ENCODE measurements at regions not wholly inside any gene's neighbourhood (a gene's known extent, or its start where the extent isn't known, plus 50 kb on each side); places are given as distances from the start of the nearest gene placed in this dataset.

DNA sequence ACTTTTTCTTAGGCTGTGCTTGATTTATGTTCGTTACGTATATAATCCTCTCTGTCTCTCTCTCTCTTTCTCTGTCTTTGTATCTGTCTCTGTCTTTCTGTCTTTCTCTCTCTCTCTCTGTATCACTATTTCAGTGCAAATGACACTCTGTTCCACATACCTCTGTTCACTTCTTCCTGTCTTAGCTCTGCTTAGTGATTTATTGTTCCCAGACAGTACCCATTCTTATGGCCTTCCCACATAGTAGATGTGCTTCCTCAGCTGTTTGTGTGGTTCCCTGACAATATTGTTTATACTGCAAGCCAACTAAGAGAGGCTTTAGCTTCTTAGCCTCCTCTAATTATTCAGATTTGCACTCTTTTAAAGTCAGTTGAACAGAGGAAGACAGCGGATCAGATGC is 1244.2 kb downstream of the DIAPH3 start:
- TF ChIP-seq EZH2 (IDR thresholded peaks at IDR 0.05; ENCODE audit: insufficient read depth, low read length) (no peak), CTCF (IDR thresholded peaks at IDR 0.05; ENCODE audit: insufficient read depth, low read depth, low read length) (no peak)
